Astrocyte of the cerebellum (primary cell): ENCODE measurements at regions not wholly inside any gene's neighbourhood (a gene's known extent, or its start where the extent isn't known, plus 50 kb on each side); places are given as distances from the start of the nearest gene placed in this dataset.
"Not testable (repeated sequence)": the region's sequence is repeated elsewhere in the genome, so short reads cannot be mapped to it uniquely, and the experiment has no call there.

Source experiments
- DNase-seq: peaks from one replicate; pipeline ENCODE4 v3.0.0-alpha.2; 2011; ENCODE audit warnings: low read depth
- H3K4me3 ChIP-seq: 2 replicates; pipeline ENCODE4 v1.5.1; 2011; ENCODE audit warnings: mild to moderate bottlenecking, low read depth, low read length, moderate library complexity
- CTCF ChIP-seq: IDR thresholded peaks from 2 replicates; pipeline ENCODE4 v1.5.1; 2012; ENCODE audit warnings: low read length, low read depth, moderate library complexity, mild to moderate bottlenecking; ENCODE audit errors: missing control alignments
- in situ Hi-C: cut with HindIII; loops from 2 replicates; pipeline ENCODE4 v1.10.0; 2017; ENCODE audit warnings: low sequenced_read_pairs

- in situ Hi-C loops = no loop called here
These were observed 721.0 kb downstream of the PLCL1 start for GRCh38 chr2:198525211-198525969.

GRCh38 chr2:198523710-198524109 lies 719.3 kb downstream of the PLCL1 start:
- no peak for DNase-seq
- in situ Hi-C loops = no loop called here
- no peak for TF ChIP-seq CTCF
- H3K4me3 ChIP-seq = no peak overlapping the region

More at GRCh38 chr2:198525211-198525969, 721.0 kb downstream of the PLCL1 start:
- no peak overlapping the region for H3K4me3 ChIP-seq
- DNase-seq = no peak
- no peak for TF ChIP-seq CTCF

GRCh38 chr2:198518935-198519334 lies 714.5 kb downstream of the PLCL1 start:
- in situ Hi-C loops = no loop called here
- no peak for TF ChIP-seq CTCF
- no peak for DNase-seq
- H3K4me3 ChIP-seq = no peak overlapping the region

GRCh38 chr2:198517976-198518375 lies 713.6 kb downstream of the PLCL1 start:
- in situ Hi-C loops = no loop called here
- no peak for TF ChIP-seq CTCF
- DNase-seq = no peak

GRCh38 chr2:198508610-198509009 lies 704.2 kb downstream of the PLCL1 start:
- DNase-seq, H3K4me3 ChIP-seq, in situ Hi-C loops: not testable (repeated sequence)

More at GRCh38 chr2:198517976-198518375, 713.6 kb downstream of the PLCL1 start:
- no peak overlapping the region for H3K4me3 ChIP-seq

GRCh38 chr2:198499539-198499938 lies 695.1 kb downstream of the PLCL1 start:
- DNase-seq = peak; percentile 24
- in situ Hi-C loops = no loop called here
- no peak overlapping the region for H3K4me3 ChIP-seq
- no peak for TF ChIP-seq CTCF

- no peak for DNase-seq
- no peak for TF ChIP-seq CTCF
- H3K4me3 ChIP-seq = no peak overlapping the region
- in situ Hi-C loops = no loop called here
These were observed 694.1 kb downstream of the PLCL1 start for GRCh38 chr2:198498516-198498915.
